ENCODE measurements at regions not wholly inside any gene's neighbourhood (a gene's known extent, or its start where the extent isn't known, plus 50 kb on each side); places are given as distances from the start of the nearest gene placed in this dataset.

GRCh38 chr3:34407281-34407680 is 608.9 kb downstream of the PDCD6IP start:
- no peak for TF ChIP-seq EZH2phosphoT487 (IDR thresholded peaks at IDR 0.05; ENCODE audit: unreplicated experiment)
- no peak for TF ChIP-seq CTCF (conservative IDR thresholded peaks at IDR 0.05; ENCODE audit: low read depth in 2 of 2)
- TF ChIP-seq EZH2 (IDR thresholded peaks at IDR 0.05; ENCODE audit: low read depth, unreplicated experiment) = no peak
- no peak for TF ChIP-seq JUNB (IDR thresholded peaks at IDR 0.05; ENCODE audit: unreplicated experiment)
- no peak for TF ChIP-seq REST (IDR thresholded peaks at IDR 0.05; ENCODE audit: unreplicated experiment)
- no peak for TF ChIP-seq ZNF462 (CRISPR knock-in tag; IDR thresholded peaks at IDR 0.05)
- TF ChIP-seq POLR2AphosphoS5 (IDR thresholded peaks at IDR 0.05; ENCODE audit: low read depth) = no peak

All from GM23338 (cell line).